ENCODE measurements at regions not wholly inside any gene's neighbourhood (a gene's known extent, or its start where the extent isn't known, plus 50 kb on each side); places are given as distances from the start of the nearest gene placed in this dataset.

DNA sequence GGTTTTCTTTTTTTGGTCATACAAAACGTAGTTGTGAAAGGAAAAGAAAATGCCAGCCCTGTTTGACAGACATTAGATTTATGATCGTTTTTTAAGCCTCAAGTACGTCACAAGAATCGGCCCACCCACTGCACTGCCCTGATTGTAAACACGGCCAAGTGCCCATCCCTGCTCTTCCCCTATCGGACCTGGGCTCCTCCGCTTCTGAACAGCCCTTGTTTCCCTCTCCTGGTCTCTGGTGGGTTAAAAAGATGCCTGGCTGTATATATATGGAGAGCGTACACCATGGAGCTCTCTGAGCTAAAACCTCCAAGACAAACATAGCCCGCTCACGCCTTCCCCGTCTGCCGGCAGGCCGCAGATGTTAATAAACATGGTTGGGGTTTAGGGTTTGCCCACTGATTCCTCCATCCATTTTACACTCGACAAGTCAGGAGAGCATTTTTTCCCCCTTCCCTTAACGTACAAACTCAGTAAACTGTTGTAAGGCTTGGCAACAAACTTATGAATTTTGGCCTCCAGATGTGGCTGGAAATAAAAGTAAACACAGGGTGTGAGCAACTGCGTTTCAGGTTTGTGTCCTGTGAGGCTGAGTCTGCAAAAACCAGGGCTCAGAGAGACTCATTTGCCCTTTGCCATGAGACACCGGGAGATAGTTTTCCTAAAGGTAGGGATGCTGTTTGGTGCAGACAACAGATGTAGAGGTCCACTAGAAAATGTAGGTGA lies 325.9 kb downstream of the SOX9 start:
- Mint-ChIP-seq H3K9me3 (no peaks in the 10 kb centered on the region), H3K4me3 (no peak overlapping the region), H3K4me1 (no peaks in the 10 kb centered on the region), H3K27me3 (ENCODE audit: insufficient read depth) (peaks cover 6% of the 10 kb centered on the region), H3K27ac (no peak overlapping the region), H3K36me3 (ENCODE audit: low read depth) (no peaks in the 10 kb centered on the region)
- no peaks in the 10 kb centered on the region for H3K36me3 ChIP-seq (ENCODE audit: control insufficient read depth, insufficient read depth, low read length)
- no peaks in the 10 kb centered on the region for H3K27me3 ChIP-seq (ENCODE audit: control insufficient read depth, insufficient read depth, low read length, poor library complexity, severe bottlenecking)
- H3K4me1 ChIP-seq (ENCODE audit: control insufficient read depth, insufficient read depth, low read length), result no peaks in the 10 kb centered on the region
- TF ChIP-seq CTCF (conservative IDR thresholded peaks at IDR 0.05), result no peak
- 93 to 96% methylated on average over 6 to 17 of the region's 17 CpGs for WGBS, 2 experiments (ENCODE audit: insufficient coverage in 1 of 2, insufficient read length in 1 of 2)
- H3K9ac ChIP-seq (ENCODE audit: extremely low read depth, low read length, poor library complexity, severe bottlenecking), result no peak overlapping the region
- H3K4me3 ChIP-seq (ENCODE audit: low read length), result no peak overlapping the region
- H3K9me3 ChIP-seq (ENCODE audit: control insufficient read depth, low read length), result no peaks in the 10 kb centered on the region
- H3K27ac ChIP-seq (ENCODE audit: low read depth, low read length), result no peak overlapping the region
- no peak for DNase-seq

DNA sequence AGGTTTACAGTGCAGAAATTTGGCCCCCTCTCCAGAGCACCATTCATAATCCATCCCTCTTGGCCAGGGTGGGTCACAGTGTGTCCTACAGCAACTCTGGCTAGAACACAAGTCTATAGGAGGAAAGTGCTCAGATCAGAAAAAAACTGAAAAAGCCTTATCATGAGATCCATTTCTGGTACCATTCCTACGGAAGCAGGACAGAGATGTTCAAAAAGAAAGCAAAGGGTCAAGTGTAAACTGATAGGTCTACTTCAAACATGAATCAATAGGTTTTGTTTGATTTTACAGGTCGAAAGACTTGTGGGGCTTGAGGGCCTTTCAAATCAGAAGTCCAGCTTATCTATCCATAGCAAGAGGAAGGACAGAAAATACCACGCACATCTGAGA lies 326.4 kb downstream of the SOX9 start:
- H3K4me1 Mint-ChIP-seq, result no peaks in the 10 kb centered on the region

DNA sequence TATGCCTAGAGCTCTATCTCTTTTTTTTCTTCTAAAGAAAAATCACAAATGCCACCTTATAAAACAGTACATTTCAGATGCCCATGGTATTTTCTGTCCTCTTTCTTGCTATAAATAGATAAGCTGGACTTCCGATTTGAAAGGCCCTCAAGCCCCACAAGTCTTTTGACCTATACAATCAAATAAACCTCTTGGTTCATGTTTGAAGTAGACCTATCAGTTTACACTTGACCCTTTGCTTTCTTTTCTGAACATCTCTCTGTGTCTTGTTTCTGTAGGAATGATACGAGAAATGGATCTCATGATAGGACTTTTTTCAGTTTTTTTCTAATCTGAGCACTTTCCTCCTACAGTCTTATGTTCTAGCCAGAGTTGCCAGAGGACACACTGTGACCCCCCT lies 327.2 kb downstream of the SOX9 start:
- Histone ChIP-seq H3K4me1 (ENCODE audit: control insufficient read depth, insufficient read depth, low read length) (no peaks in the 10 kb centered on the region), H3K27me3 (ENCODE audit: control insufficient read depth, insufficient read depth, low read length, poor library complexity, severe bottlenecking) (no peaks in the 10 kb centered on the region), H3K4me3 (ENCODE audit: low read length) (no peak overlapping the region), H3K9ac (ENCODE audit: extremely low read depth, low read length, poor library complexity, severe bottlenecking) (no peak overlapping the region), H3K27ac (ENCODE audit: low read depth, low read length) (no peak overlapping the region), H3K36me3 (ENCODE audit: control insufficient read depth, insufficient read depth, low read length) (no peaks in the 10 kb centered on the region), H3K9me3 (ENCODE audit: control insufficient read depth, low read length) (no peaks in the 10 kb centered on the region)
- H3K27me3 Mint-ChIP-seq (ENCODE audit: insufficient read depth), result peaks cover 6% of the 10 kb centered on the region
- no peak overlapping the region for H3K27ac Mint-ChIP-seq
- no peak for TF ChIP-seq CTCF (conservative IDR thresholded peaks at IDR 0.05)
- DNase-seq, result no peak
- 80 to 96% methylated on average over 1 to 2 of the region's 2 CpGs for WGBS, 2 experiments (ENCODE audit: insufficient coverage in 1 of 2, insufficient read length in 1 of 2)
- no peaks in the 10 kb centered on the region for H3K36me3 Mint-ChIP-seq (ENCODE audit: low read depth)
- no peak overlapping the region for H3K4me3 Mint-ChIP-seq
- H3K9me3 Mint-ChIP-seq, result no peaks in the 10 kb centered on the region
- H3K4me1 Mint-ChIP-seq, result no peaks in the 10 kb centered on the region

More for the DNA sequence above, 326.4 kb downstream of the SOX9 start:
- no peak for DNase-seq
- H3K27ac Mint-ChIP-seq, result no peak overlapping the region
- H3K4me3 ChIP-seq (ENCODE audit: low read length), result no peak overlapping the region
- H3K9me3 Mint-ChIP-seq, result no peaks in the 10 kb centered on the region
- no peaks in the 10 kb centered on the region for H3K36me3 ChIP-seq (ENCODE audit: control insufficient read depth, insufficient read depth, low read length)
- H3K9ac ChIP-seq (ENCODE audit: extremely low read depth, low read length, poor library complexity, severe bottlenecking), result no peak overlapping the region
- H3K4me3 Mint-ChIP-seq, result no peak overlapping the region
- no peaks in the 10 kb centered on the region for H3K27me3 ChIP-seq (ENCODE audit: control insufficient read depth, insufficient read depth, low read length, poor library complexity, severe bottlenecking)
- no peaks in the 10 kb centered on the region for H3K9me3 ChIP-seq (ENCODE audit: control insufficient read depth, low read length)
- 93 to 96% methylated on average over 3 of the region's 3 CpGs for WGBS, 2 experiments (ENCODE audit: insufficient coverage in 1 of 2, insufficient read length in 1 of 2)
- no peak overlapping the region for H3K27ac ChIP-seq (ENCODE audit: low read depth, low read length)
- H3K36me3 Mint-ChIP-seq (ENCODE audit: low read depth), result no peaks in the 10 kb centered on the region
- peaks cover 6% of the 10 kb centered on the region for H3K27me3 Mint-ChIP-seq (ENCODE audit: insufficient read depth)
- TF ChIP-seq CTCF (conservative IDR thresholded peaks at IDR 0.05), result no peak
- no peaks in the 10 kb centered on the region for H3K4me1 ChIP-seq (ENCODE audit: control insufficient read depth, insufficient read depth, low read length)

Data from endodermal cell (in vitro differentiated cells).